Mucosa of stomach (tissue), 1 donor: ENCODE measurements at regions not wholly inside any gene's neighbourhood (a gene's known extent, or its start where the extent isn't known, plus 50 kb on each side); places are given as distances from the start of the nearest gene placed in this dataset.

Experiments used
- H3K27me3 ChIP-seq: one replicate; pipeline ENCODE4 v1.7.0; 2013; ENCODE audit warnings: mild to moderate bottlenecking, low read length; ENCODE audit not compliant: control insufficient read depth, insufficient read depth
- H3K36me3 ChIP-seq: one replicate; pipeline ENCODE4 v1.7.0; 2013; ENCODE audit warnings: low read length; ENCODE audit not compliant: control insufficient read depth, insufficient read depth
- H3K4me1 ChIP-seq: one replicate; pipeline ENCODE4 v1.7.0; 2013; ENCODE audit warnings: mild to moderate bottlenecking, low read length; ENCODE audit not compliant: control insufficient read depth, insufficient read depth
- H3K4me3 ChIP-seq: one replicate; pipeline ENCODE4 v1.7.0; 2013; ENCODE audit warnings: low read length
- H3K9ac ChIP-seq: one replicate; pipeline ENCODE4 v1.7.0; 2013; ENCODE audit warnings: mild to moderate bottlenecking, low read length, moderate library complexity
- H3K9me3 ChIP-seq: one replicate; pipeline ENCODE4 v1.7.0; 2013; ENCODE audit warnings: mild to moderate bottlenecking, low read length, moderate library complexity; ENCODE audit not compliant: control insufficient read depth
- donor health status: Pancreatic carcinoma.

- Histone ChIP-seq H3K4me3 (no peak overlapping the region), H3K9ac (no peak overlapping the region), H3K4me1 (no peaks in the 10 kb centered on the region), H3K9me3 (no peaks in the 10 kb centered on the region), H3K27me3 (no peaks in the 10 kb centered on the region), H3K36me3 (no peaks in the 10 kb centered on the region)
These were observed 775.4 kb upstream of the ROBO1 start for GRCh38 chr3:80543154-80543553.

GRCh38 chr3:80542456-80542855, 774.7 kb upstream of the ROBO1 start:
- Histone ChIP-seq H3K4me1 (no peaks in the 10 kb centered on the region), H3K36me3 (no peaks in the 10 kb centered on the region), H3K9ac (no peak overlapping the region), H3K9me3 (no peaks in the 10 kb centered on the region), H3K27me3 (no peaks in the 10 kb centered on the region), H3K4me3 (no peak overlapping the region)

- Histone ChIP-seq H3K9ac (no peak overlapping the region), H3K36me3 (no peaks in the 10 kb centered on the region), H3K27me3 (no peaks in the 10 kb centered on the region), H3K4me1 (no peaks in the 10 kb centered on the region), H3K4me3 (no peak overlapping the region), H3K9me3 (no peaks in the 10 kb centered on the region)
These were observed 769.9 kb upstream of the ROBO1 start for GRCh38 chr3:80537680-80538079.

GRCh38 chr3:80535286-80535685, 767.5 kb upstream of the ROBO1 start:
- no peaks in the 10 kb centered on the region for H3K4me1 ChIP-seq
- no peaks in the 10 kb centered on the region for H3K36me3 ChIP-seq
- no peak overlapping the region for H3K4me3 ChIP-seq
- H3K9ac ChIP-seq: no peak overlapping the region
- no peaks in the 10 kb centered on the region for H3K27me3 ChIP-seq
- no peaks in the 10 kb centered on the region for H3K9me3 ChIP-seq

GRCh38 chr3:80533553-80533952, 765.8 kb upstream of the ROBO1 start:
- Histone ChIP-seq H3K36me3 (no peaks in the 10 kb centered on the region), H3K9me3 (no peaks in the 10 kb centered on the region), H3K9ac (no peak overlapping the region), H3K27me3 (no peaks in the 10 kb centered on the region), H3K4me1 (no peaks in the 10 kb centered on the region), H3K4me3 (no peak overlapping the region)

- no peaks in the 10 kb centered on the region for H3K27me3 ChIP-seq
- no peak overlapping the region for H3K4me3 ChIP-seq
- H3K36me3 ChIP-seq: no peaks in the 10 kb centered on the region
- no peak overlapping the region for H3K9ac ChIP-seq
- H3K9me3 ChIP-seq: no peaks in the 10 kb centered on the region
- H3K4me1 ChIP-seq: no peaks in the 10 kb centered on the region
These were observed 758.4 kb upstream of the ROBO1 start for GRCh38 chr3:80526153-80526552.

GRCh38 chr3:80521081-80521480, 753.3 kb upstream of the ROBO1 start:
- H3K9me3 ChIP-seq: no peaks in the 10 kb centered on the region
- H3K36me3 ChIP-seq: no peaks in the 10 kb centered on the region
- H3K4me3 ChIP-seq: no peak overlapping the region
- no peak overlapping the region for H3K9ac ChIP-seq
- no peaks in the 10 kb centered on the region for H3K27me3 ChIP-seq
- no peaks in the 10 kb centered on the region for H3K4me1 ChIP-seq

- Histone ChIP-seq H3K9me3 (no peaks in the 10 kb centered on the region), H3K4me1 (no peaks in the 10 kb centered on the region), H3K9ac (no peak overlapping the region), H3K4me3 (no peak overlapping the region), H3K36me3 (no peaks in the 10 kb centered on the region), H3K27me3 (no peaks in the 10 kb centered on the region)
These were observed 751.6 kb upstream of the ROBO1 start for GRCh38 chr3:80519436-80519835.

GRCh38 chr3:80496452-80496851, 728.7 kb upstream of the ROBO1 start:
- Histone ChIP-seq H3K9ac (no peak overlapping the region), H3K4me3 (no peak overlapping the region), H3K9me3 (no peaks in the 10 kb centered on the region), H3K36me3 (no peaks in the 10 kb centered on the region), H3K27me3 (no peaks in the 10 kb centered on the region), H3K4me1 (no peaks in the 10 kb centered on the region)

GRCh38 chr3:80492162-80492561, 724.4 kb upstream of the ROBO1 start:
- H3K4me1 ChIP-seq: no peaks in the 10 kb centered on the region
- no peak overlapping the region for H3K9ac ChIP-seq
- no peaks in the 10 kb centered on the region for H3K9me3 ChIP-seq
- H3K4me3 ChIP-seq: no peak overlapping the region
- no peaks in the 10 kb centered on the region for H3K36me3 ChIP-seq
- H3K27me3 ChIP-seq: no peaks in the 10 kb centered on the region

GRCh38 chr3:80472961-80473360, 705.2 kb upstream of the ROBO1 start:
- Histone ChIP-seq H3K9me3 (no peaks in the 10 kb centered on the region), H3K4me1 (no peaks in the 10 kb centered on the region), H3K36me3 (no peaks in the 10 kb centered on the region), H3K27me3 (no peaks in the 10 kb centered on the region), H3K9ac (no peak overlapping the region), H3K4me3 (no peak overlapping the region)

GRCh38 chr3:80472459-80472858, 704.7 kb upstream of the ROBO1 start:
- no peaks in the 10 kb centered on the region for H3K9me3 ChIP-seq
- no peaks in the 10 kb centered on the region for H3K36me3 ChIP-seq
- H3K4me3 ChIP-seq: no peak overlapping the region
- no peaks in the 10 kb centered on the region for H3K4me1 ChIP-seq
- no peak overlapping the region for H3K9ac ChIP-seq
- no peaks in the 10 kb centered on the region for H3K27me3 ChIP-seq

- H3K4me3 ChIP-seq: no peak overlapping the region
- no peaks in the 10 kb centered on the region for H3K27me3 ChIP-seq
- H3K36me3 ChIP-seq: no peaks in the 10 kb centered on the region
- no peaks in the 10 kb centered on the region for H3K9me3 ChIP-seq
- no peak overlapping the region for H3K9ac ChIP-seq
- H3K4me1 ChIP-seq: no peaks in the 10 kb centered on the region
These were observed 702.6 kb upstream of the ROBO1 start for GRCh38 chr3:80470433-80470832.
